Loucy (cell line): ENCODE measurements at regions not wholly inside any gene's neighbourhood (a gene's known extent, or its start where the extent isn't known, plus 50 kb on each side); places are given as distances from the start of the nearest gene placed in this dataset.

Source experiments
- H2AFZ ChIP-seq: fragments of 200-600 bp; sonication (generic); 2 replicates; pipeline ENCODE4 v1.6.0; 2016; ENCODE audit warnings: antibody characterized with exemption, mild to moderate bottlenecking, low read length, moderate library complexity
- H3F3A ChIP-seq: fragments of 200-600 bp; 2 replicates; pipeline ENCODE4 v1.6.0; 2016; ENCODE audit warnings: antibody characterized with exemption, low read depth, mild to moderate bottlenecking
- H3K27me3 ChIP-seq: fragments of 200-600 bp; sonication (generic); 2 replicates; pipeline ENCODE4 v1.6.1; 2014; ENCODE audit warnings: low read length, mild to moderate bottlenecking; ENCODE audit not compliant: insufficient read depth, poor library complexity, severe bottlenecking
- H3K36me3 ChIP-seq: fragments of 200-600 bp; sonication (generic); 2 replicates; pipeline ENCODE4 v1.6.1; 2016; ENCODE audit warnings: low read length; ENCODE audit not compliant: insufficient read depth
- H3K4me1 ChIP-seq: fragments of 200-600 bp; sonication (generic); 2 replicates; pipeline ENCODE4 v1.5.1; 2014; ENCODE audit warnings: low read length, mild to moderate bottlenecking; ENCODE audit not compliant: insufficient read depth, poor library complexity, severe bottlenecking
- H3K4me2 ChIP-seq: fragments of 200-600 bp; sonication (generic); 2 replicates; pipeline ENCODE4 v1.6.0; 2014; ENCODE audit warnings: antibody characterized with exemption, low read length, low read depth, mild to moderate bottlenecking; ENCODE audit not compliant: poor library complexity, severe bottlenecking
- H3K4me3 ChIP-seq: fragments of 200-600 bp; sonication (generic); 2 replicates; pipeline ENCODE4 v1.5.1; 2014; ENCODE audit warnings: low read length, mild to moderate bottlenecking, mixed read lengths; ENCODE audit not compliant: poor library complexity, severe bottlenecking
- H3K79me2 ChIP-seq: fragments of 200-600 bp; sonication (generic); 2 replicates; pipeline ENCODE4 v1.6.1; 2014; ENCODE audit warnings: low read length; ENCODE audit not compliant: insufficient read depth
- H3K9ac ChIP-seq: fragments of 200-600 bp; sonication (generic); 2 replicates; pipeline ENCODE4 v1.6.0; 2014; ENCODE audit warnings: mild to moderate bottlenecking, low read depth, low read length, moderate library complexity; ENCODE audit not compliant: poor library complexity, severe bottlenecking
- H3K9me2 ChIP-seq: fragments of 200-600 bp; sonication (generic); replicated peaks from 2 replicates; pipeline ENCODE4 v1.6.1; 2016; ENCODE audit warnings: low read depth, low read length, mixed read lengths
- H3K9me3 ChIP-seq: fragments of 200-600 bp; sonication (generic); 2 replicates; pipeline ENCODE4 v1.6.1; 2014; ENCODE audit warnings: mild to moderate bottlenecking, antibody characterized with exemption, low read length, low read depth; ENCODE audit not compliant: insufficient read depth
- H4K20me1 ChIP-seq: fragments of 200-600 bp; sonication (generic); 2 replicates; pipeline ENCODE4 v1.6.0; 2014; ENCODE audit warnings: antibody characterized with exemption, low read length, mild to moderate bottlenecking; ENCODE audit not compliant: insufficient read depth, poor library complexity, severe bottlenecking
- EZH2phosphoT487 ChIP-seq: fragments of 200-600 bp; IDR thresholded peaks from 2 replicates; pipeline ENCODE4 v1.6.1; 2018; ENCODE audit warnings: antibody characterized with exemption, mild to moderate bottlenecking, moderate library complexity, borderline replicate concordance
- TF ChIP-seq, protein P1 (sequence below): fragments of 200-600 bp; sonication (generic); conservative IDR thresholded peaks from 2 replicates; pipeline ENCODE4 v1.5.1; 2014; ENCODE audit warnings: mild to moderate bottlenecking, antibody characterized with exemption, low read length

- H3K9me2 ChIP-seq = no peaks in the 10 kb centered on the region
Measured at GRCh38 chr4:179486570-179487335, 2044.5 kb upstream of the AGA start.

GRCh38 chr4:179492260-179493080 is 2050.2 kb upstream of the AGA start:
- TF ChIP-seq, protein P1, sequence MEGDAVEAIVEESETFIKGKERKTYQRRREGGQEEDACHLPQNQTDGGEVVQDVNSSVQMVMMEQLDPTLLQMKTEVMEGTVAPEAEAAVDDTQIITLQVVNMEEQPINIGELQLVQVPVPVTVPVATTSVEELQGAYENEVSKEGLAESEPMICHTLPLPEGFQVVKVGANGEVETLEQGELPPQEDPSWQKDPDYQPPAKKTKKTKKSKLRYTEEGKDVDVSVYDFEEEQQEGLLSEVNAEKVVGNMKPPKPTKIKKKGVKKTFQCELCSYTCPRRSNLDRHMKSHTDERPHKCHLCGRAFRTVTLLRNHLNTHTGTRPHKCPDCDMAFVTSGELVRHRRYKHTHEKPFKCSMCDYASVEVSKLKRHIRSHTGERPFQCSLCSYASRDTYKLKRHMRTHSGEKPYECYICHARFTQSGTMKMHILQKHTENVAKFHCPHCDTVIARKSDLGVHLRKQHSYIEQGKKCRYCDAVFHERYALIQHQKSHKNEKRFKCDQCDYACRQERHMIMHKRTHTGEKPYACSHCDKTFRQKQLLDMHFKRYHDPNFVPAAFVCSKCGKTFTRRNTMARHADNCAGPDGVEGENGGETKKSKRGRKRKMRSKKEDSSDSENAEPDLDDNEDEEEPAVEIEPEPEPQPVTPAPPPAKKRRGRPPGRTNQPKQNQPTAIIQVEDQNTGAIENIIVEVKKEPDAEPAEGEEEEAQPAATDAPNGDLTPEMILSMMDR = no peak
- TF ChIP-seq EZH2phosphoT487 = no peak
- H2AFZ ChIP-seq = no peak overlapping the region
- H3K27me3 ChIP-seq = no peaks in the 10 kb centered on the region

More at GRCh38 chr4:179486570-179487335, 2044.5 kb upstream of the AGA start:
- no peak overlapping the region for H3K9ac ChIP-seq
- no peaks in the 10 kb centered on the region for H4K20me1 ChIP-seq
- H3K36me3 ChIP-seq = no peaks in the 10 kb centered on the region
- no peaks in the 10 kb centered on the region for H3K27me3 ChIP-seq
- H3K4me1 ChIP-seq = no peaks in the 10 kb centered on the region
- H3F3A ChIP-seq = no peaks in the 10 kb centered on the region
- no peaks in the 10 kb centered on the region for H3K79me2 ChIP-seq
- no peaks in the 10 kb centered on the region; the same call in 1 of the 2 replicates for H3K9me3 ChIP-seq
- H2AFZ ChIP-seq = no peak overlapping the region
- H3K4me2 ChIP-seq = no peak overlapping the region
- no peak for TF ChIP-seq EZH2phosphoT487
- TF ChIP-seq, protein P1 = no peak
- no peak overlapping the region for H3K4me3 ChIP-seq

DNA sequence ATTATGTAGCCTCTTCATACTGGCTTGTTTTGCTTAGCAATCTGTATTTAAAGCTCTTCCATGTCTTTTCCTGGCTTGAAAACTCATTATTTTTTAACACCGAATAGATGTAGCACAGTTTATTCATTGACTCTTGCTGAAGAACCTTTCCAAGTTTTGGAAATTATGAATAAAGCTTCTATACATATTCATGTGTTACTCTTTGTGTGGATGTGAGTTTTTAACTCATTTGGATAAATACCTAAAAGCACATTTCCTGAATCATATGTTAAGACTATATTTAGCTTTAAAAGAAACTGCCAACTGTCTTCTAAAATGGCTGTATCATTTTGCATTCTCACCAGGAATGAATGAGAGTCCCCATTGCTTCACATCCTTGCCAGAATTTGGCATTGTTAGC is 2061.7 kb upstream of the AGA start:
- Histone ChIP-seq H3F3A (no peaks in the 10 kb centered on the region), H3K79me2 (no peaks in the 10 kb centered on the region), H3K36me3 (no peaks in the 10 kb centered on the region), H3K9me2 (no peaks in the 10 kb centered on the region), H3K9ac (no peak overlapping the region), H3K9me3 (no peaks in the 10 kb centered on the region), H4K20me1 (no peaks in the 10 kb centered on the region), H3K4me3 (no peak overlapping the region), H3K4me1 (no peaks in the 10 kb centered on the region), H2AFZ (no peak overlapping the region), H3K4me2 (no peak overlapping the region), H3K27me3 (no peaks in the 10 kb centered on the region)
- no peak for TF ChIP-seq EZH2phosphoT487
- TF ChIP-seq, protein P1 = no peak

More at GRCh38 chr4:179492260-179493080, 2050.2 kb upstream of the AGA start:
- no peaks in the 10 kb centered on the region for H3K9me3 ChIP-seq
- H3K4me1 ChIP-seq = no peaks in the 10 kb centered on the region
- H3K9me2 ChIP-seq = no peaks in the 10 kb centered on the region
- no peaks in the 10 kb centered on the region for H3F3A ChIP-seq
- no peak overlapping the region for H3K4me3 ChIP-seq
- no peaks in the 10 kb centered on the region for H3K79me2 ChIP-seq
- no peaks in the 10 kb centered on the region for H4K20me1 ChIP-seq
- H3K36me3 ChIP-seq = no peaks in the 10 kb centered on the region
- no peak overlapping the region for H3K9ac ChIP-seq
- H3K4me2 ChIP-seq = no peak overlapping the region
